ENCODE measurements at regions not wholly inside any gene's neighbourhood (a gene's known extent, or its start where the extent isn't known, plus 50 kb on each side); places are given as distances from the start of the nearest gene placed in this dataset.
"Not testable (repeated sequence)": the region's sequence is repeated elsewhere in the genome, so short reads cannot be mapped to it uniquely, and the experiment has no call there.

GRCh38 chr2:67717692-67718091 lies 320.6 kb downstream of the ETAA1 start:
- no peak for DNase-seq

DNA sequence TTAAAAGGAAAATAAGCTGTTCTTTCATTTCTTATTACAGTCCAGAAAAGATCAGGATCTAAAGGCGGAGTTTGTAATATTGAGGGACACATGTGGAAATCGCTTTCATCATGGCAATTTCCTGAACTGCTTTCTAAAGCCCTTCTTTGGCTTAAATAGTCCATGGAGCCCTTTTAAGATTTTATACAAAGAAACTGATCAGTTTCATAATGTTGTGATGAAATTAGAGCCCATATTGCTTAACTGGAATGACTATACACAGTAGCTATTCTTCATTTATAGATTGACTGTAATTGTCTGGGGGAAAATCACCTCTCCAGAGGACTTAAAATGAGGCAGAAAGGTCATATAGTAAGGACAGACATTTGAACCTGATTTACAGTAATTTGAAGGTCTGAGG lies 322.2 kb downstream of the ETAA1 start:
- DNase-seq = no peak

GRCh38 chr2:67721516-67721915 lies 324.4 kb downstream of the ETAA1 start:
- no peak for DNase-seq

- DNase-seq = no peak
Measured at GRCh38 chr2:67724261-67724660, 327.1 kb downstream of the ETAA1 start.

GRCh38 chr2:67725731-67726130 lies 328.6 kb downstream of the ETAA1 start:
- no peak for DNase-seq

- no peak for DNase-seq
Measured at GRCh38 chr2:67726416-67726815, 329.3 kb downstream of the ETAA1 start.

DNA sequence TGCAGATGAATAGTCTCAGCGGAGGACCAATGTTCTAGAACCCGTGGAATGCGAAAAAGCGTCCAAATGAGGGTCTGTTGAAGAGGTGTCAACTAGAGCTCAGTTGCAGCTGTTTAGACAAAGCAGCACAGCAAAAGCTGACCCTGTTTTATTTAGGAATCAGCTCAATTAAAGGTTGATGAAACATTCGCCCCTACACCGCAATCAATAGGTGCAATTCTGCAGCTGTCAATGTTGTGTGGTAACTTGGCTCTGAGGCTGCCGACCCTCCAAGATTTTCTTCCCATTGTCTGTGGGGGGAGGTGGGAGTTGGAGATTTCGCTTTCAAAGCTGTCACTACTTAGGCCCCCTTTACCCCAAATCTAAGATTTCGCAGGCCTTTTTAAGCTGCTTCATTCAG lies 330.0 kb downstream of the ETAA1 start:
- DNase-seq = no peak

DNA sequence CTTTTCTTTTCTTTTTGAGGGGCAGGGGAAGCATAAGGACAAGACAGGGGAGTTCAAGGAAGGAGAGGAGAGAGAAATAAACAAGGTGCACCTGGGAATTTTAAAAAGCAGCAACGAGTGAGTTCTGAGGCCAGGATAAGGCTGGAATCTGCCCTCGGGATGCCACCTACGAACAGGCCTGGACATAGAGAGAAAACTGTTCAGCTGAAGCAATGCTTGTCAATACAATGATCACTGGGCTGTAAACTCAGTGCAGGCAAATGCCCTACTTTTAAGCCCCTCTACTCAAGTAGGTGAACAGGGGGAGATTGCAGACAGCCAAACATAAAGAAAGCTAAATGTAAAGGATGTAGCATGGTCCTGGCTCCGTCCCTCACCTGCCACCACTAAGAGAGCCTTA lies 330.5 kb downstream of the ETAA1 start:
- no peak for DNase-seq

GRCh38 chr2:67729474-67729873 lies 332.3 kb downstream of the ETAA1 start:
- no peak for DNase-seq

GRCh38 chr2:67733517-67733916 lies 329.3 kb downstream of the C1D start:
- peak in 1 of 2 experiments; percentile 12 for DNase-seq

DNA sequence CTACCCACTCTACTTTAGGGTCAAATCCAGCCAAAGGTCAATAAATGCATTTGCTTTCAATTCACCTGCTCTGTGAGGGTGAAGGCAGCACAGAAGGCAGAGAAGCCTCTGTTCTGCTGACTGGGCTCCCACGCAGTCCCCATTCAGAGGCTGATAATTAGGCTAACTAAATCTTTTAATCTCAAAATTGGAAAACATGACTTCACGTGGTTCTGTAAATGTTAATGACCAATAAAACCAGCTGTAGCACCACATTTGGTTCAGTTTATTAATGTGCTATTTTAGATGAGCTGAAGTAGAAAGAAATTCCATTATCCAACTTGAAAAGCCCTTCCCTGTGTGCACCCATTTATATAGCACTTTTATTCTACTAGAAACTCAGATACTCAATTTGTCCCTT lies 310.6 kb downstream of the C1D start:
- no peak for DNase-seq

GRCh38 chr2:67752969-67753368 lies 309.8 kb downstream of the C1D start:
- no peak for DNase-seq

DNA sequence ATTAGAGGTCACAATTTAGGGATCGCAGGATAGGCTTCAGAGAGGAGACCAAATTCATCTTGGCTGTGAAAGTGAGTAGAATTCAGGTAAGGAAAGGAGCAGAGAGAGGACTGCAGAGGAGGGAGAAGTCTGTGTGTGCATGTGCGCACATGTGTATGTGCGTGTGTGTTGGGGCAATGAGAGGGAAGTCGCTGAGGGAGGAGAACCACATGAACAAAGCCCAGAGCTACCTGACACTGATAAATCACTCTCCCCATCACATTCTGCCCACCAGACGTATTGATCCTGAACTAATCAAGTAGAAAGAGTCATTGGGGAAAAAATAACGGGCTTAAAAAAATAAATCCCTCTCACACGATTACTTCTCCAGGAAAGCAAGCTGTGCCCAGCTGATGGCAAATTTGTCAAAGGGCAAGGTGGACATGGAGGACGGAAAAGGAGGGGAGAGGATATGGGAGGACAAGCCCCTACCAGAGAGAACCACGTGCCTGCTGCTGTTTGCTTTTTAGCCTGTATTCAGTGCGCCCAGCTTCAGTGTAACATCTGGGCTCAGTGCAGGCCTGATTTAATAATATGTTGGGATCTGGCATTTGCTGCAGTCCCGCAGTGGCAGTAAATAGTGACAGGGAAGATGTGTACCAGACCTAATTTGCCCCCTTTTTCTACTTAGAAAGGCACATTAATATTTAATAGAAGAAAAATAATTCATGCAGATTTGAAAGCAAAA lies 307.5 kb downstream of the C1D start:
- DNase-seq = no peak

GRCh38 chr2:67760995-67761394 lies 301.8 kb downstream of the C1D start:
- no peak for DNase-seq

GRCh38 chr2:67771380-67771779 lies 291.4 kb downstream of the C1D start:
- DNase-seq = no peak

- DNase-seq = no peak
Measured at GRCh38 chr2:67772216-67773170, 290.3 kb downstream of the C1D start.

DNA sequence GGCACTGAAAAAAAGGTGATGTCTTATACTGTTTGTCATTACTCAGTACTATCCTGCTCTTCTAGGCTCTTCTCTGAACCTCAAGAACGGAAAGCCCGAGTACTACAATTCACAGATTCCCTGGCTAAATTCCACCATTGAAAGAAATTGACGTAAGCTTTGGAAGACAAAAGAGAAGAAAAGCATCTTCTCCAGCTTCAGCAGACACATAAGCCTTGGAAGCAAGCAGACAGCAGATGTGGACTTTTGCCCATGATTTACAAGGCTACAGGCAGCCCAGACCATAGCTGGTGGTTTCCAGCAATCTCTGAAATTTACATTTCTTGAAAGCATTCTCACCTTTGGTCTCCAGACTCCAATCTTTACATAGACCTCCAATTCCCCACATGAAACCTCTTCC lies 289.0 kb downstream of the C1D start:
- no peak for DNase-seq

DNA sequence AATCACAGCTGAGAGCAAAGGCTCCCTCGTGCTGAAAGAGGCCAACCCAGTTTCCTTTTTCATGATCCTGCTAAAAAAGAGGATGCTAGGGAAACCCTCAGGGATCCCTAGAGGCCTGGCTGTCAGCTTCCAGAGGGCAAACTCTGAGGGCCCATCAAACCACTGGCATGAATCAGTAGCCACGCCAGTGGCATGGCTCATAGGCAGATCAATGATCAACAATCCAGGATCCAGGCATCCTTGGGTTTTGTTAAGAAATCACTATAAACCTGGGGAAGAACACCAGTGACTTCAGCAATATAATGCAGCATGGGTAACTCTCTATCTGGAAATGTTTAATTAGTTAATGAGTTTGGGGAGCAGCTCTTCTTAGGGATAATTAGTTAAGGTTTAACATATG lies 286.5 kb downstream of the C1D start:
- DNase-seq = no peak

- DNase-seq = no peak
Measured at GRCh38 chr2:67777010-67777409, 285.8 kb downstream of the C1D start.

DNA sequence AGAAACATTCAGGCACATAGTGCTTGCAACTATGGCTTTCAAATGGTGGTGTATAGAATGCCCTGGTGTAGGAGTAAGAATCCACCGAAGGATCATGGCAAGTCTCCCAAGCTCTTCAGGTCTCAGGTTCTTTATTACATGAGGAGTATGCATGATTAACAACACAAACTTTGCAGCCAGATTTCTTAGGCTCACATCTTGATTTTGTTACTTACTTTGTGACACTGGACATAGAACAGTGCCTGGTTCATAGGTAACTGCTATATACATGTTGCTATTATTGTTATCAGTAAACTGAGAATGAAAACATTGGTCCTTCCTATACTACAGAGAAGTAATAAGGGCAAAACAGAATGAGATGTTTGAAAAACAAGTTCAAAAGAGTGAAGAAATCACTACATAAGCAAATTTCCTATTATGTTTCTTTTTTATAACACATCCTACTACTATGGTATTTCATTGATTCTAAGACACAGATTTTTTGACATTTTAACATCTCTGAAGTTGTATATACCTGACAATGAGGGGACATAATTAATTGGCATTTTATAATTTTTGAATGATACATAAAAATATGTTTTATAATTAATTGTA lies 284.9 kb downstream of the C1D start:
- DNase-seq = no peak

- DNase-seq = not testable (repeated sequence)
Measured at GRCh38 chr2:67780841-67781240, 282.0 kb downstream of the C1D start.

DNA sequence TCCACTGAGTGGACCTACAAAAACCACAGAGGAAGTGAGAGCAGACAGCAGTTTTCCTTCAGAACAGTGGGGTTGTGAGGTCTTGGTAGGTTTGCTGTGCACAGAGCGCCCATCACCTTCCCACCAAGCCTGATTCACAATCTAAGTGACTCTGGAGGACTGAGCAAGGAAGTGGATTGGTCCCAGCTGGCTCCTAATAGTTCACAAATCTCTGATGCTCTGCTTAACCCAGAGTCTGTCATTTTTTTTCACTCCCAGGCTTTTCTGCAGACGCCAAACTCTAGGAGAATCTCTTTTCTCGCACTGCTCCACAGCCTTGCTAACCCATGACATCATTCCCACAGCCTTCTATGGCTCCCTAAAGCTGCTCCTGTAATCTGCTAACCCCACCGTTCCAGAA lies 280.4 kb downstream of the C1D start:
- DNase-seq = no peak

- DNase-seq = no peak
Measured at GRCh38 chr2:67783026-67783425, 279.8 kb downstream of the C1D start.

GRCh38 chr2:67790622-67791021 lies 272.2 kb downstream of the C1D start:
- no peak for DNase-seq
